Liver (tissue), 8 donors: ENCODE measurements at regions not wholly inside any gene's neighbourhood (a gene's known extent, or its start where the extent isn't known, plus 50 kb on each side); places are given as distances from the start of the nearest gene placed in this dataset.
"Not testable (repeated sequence)": the region's sequence is repeated elsewhere in the genome, so short reads cannot be mapped to it uniquely, and the experiment has no call there.

Experiments
- DNase-seq: peaks from one replicate; pipeline ENCODE4 v3.0.0-alpha.2; 2017; ENCODE audit warnings: low spot score
- H3K27ac ChIP-seq, 2 donors: one replicate each; pipeline ENCODE4 v1.7.0; 2013; ENCODE audit warnings: inconsistent platforms in 2 of 2, low read length in 2 of 2, control low read depth in 1 of 2, low read depth in 1 of 2, mild to moderate bottlenecking in 1 of 2
- H3K27me3 ChIP-seq, 4 donors: one replicate each; pipeline versions ENCODE4 v1.6.1 to v1.7.0; 2013; ENCODE audit warnings: low read length in 3 of 4, inconsistent platforms in 1 of 4, mild to moderate bottlenecking in 1 of 4, moderate library complexity in 1 of 4; ENCODE audit not compliant: control insufficient read depth in 4 of 4, insufficient read depth in 4 of 4
- H3K36me3 ChIP-seq, 4 donors: one replicate each; pipeline versions ENCODE4 v1.6.1 to v1.7.0; 2013; ENCODE audit warnings: low read length in 3 of 4, mild to moderate bottlenecking in 3 of 4, low read depth in 1 of 4, moderate library complexity in 1 of 4; ENCODE audit not compliant: control insufficient read depth in 4 of 4, insufficient read depth in 3 of 4
- H3K4me1 ChIP-seq, 4 donors: one replicate each; pipeline versions ENCODE4 v1.6.1 to v1.7.0; 2013; ENCODE audit warnings: low read length in 3 of 4, mild to moderate bottlenecking in 3 of 4, moderate library complexity in 1 of 4; ENCODE audit not compliant: control insufficient read depth in 4 of 4, insufficient read depth in 4 of 4
- H3K4me3 ChIP-seq, 3 donors: one replicate each; pipeline versions ENCODE4 v1.6.1 to v1.7.0; 2013; ENCODE audit warnings: low read length in 3 of 3, control low read depth in 1 of 3, low read depth in 1 of 3, mild to moderate bottlenecking in 1 of 3
- H3K9ac ChIP-seq, 2 donors: one replicate each; pipeline ENCODE4 v1.7.0; 2013; ENCODE audit warnings: low read length in 2 of 2, mild to moderate bottlenecking in 2 of 2, moderate library complexity in 2 of 2, control low read depth in 1 of 2, low read depth in 1 of 2
- H3K9me3 ChIP-seq, 4 donors: one replicate each; pipeline versions ENCODE4 v1.6.1 to v1.7.0; 2013; ENCODE audit warnings: low read length in 3 of 4; ENCODE audit not compliant: control insufficient read depth in 4 of 4
- ATF3 ChIP-seq: IDR thresholded peaks from 2 replicates; pipeline ENCODE4 v1.6.1; 2016; ENCODE audit warnings: antibody characterized with exemption
- CTCF ChIP-seq: fragments of 150-350 bp; IDR thresholded peaks from 2 replicates; pipeline ENCODE4 v1.5.1; 2017; ENCODE audit warnings: improper control_type of control experiment, low read depth, low read length; ENCODE audit not compliant: missing input control
- EGR1 ChIP-seq, 2 donors: IDR thresholded peaks; 2 replicates each; pipeline ENCODE4 v1.6.1; 2016 to 2018; ENCODE audit warnings: antibody characterized with exemption in 2 of 2, low read depth in 2 of 2
- FOXA2 ChIP-seq: IDR thresholded peaks from 2 replicates; pipeline ENCODE4 v1.6.1; 2016; ENCODE audit warnings: antibody characterized with exemption
- GABPA ChIP-seq, 2 donors: IDR thresholded peaks in 1 of 2; conservative IDR thresholded peaks in 1 of 2; 2 replicates each; pipeline ENCODE4 v1.6.1; 2016; ENCODE audit warnings: antibody characterized with exemption in 2 of 2, mild to moderate bottlenecking in 1 of 2, moderate library complexity in 1 of 2
- HNF4A ChIP-seq, 2 donors: conservative IDR thresholded peaks; 2 replicates each; pipeline ENCODE4 v1.6.1; 2016; ENCODE audit warnings: antibody characterized with exemption in 2 of 2, mild to moderate bottlenecking in 2 of 2
- HNF4G ChIP-seq: IDR thresholded peaks from 2 replicates; pipeline ENCODE4 v1.6.1; 2016; ENCODE audit warnings: antibody characterized with exemption
- JUND ChIP-seq, 2 donors: IDR thresholded peaks; 2 replicates each; pipeline ENCODE4 v1.6.1; 2016; ENCODE audit warnings: antibody characterized with exemption in 2 of 2
- NR2F2 ChIP-seq: IDR thresholded peaks from 2 replicates; pipeline ENCODE4 v1.6.1; 2016; ENCODE audit warnings: antibody characterized with exemption
- REST ChIP-seq: IDR thresholded peaks from 2 replicates; pipeline ENCODE4 v1.6.1; 2016; ENCODE audit warnings: antibody characterized with exemption, mild to moderate bottlenecking
- RXRA ChIP-seq, 2 donors: IDR thresholded peaks; 2 replicates each; pipeline ENCODE4 v1.6.1; 2017 to 2018; ENCODE audit warnings: antibody characterized with exemption in 2 of 2, mild to moderate bottlenecking in 1 of 2
- SP1 ChIP-seq: IDR thresholded peaks from 2 replicates; pipeline ENCODE4 v1.6.1; 2018; ENCODE audit warnings: antibody characterized with exemption, mild to moderate bottlenecking
- TAF1 ChIP-seq: conservative IDR thresholded peaks from 2 replicates; pipeline ENCODE4 v1.6.1; 2016; ENCODE audit warnings: antibody characterized with exemption, mild to moderate bottlenecking
- WGBS: extraction: QIAGEN DNeasy Blood & Tissue Kit; methylation state at CpG from one replicate; pipeline ENCODE4 v1.1.7; 2013; 5-methylcytosine and 5-hydroxymethylcytosine counted together
- donor health status: healthy.
- donor health status: healthy.
- donor health status: healthy.
- donor health status: healthy.
- donor health status: healthy.

GRCh38 chr12:54799966-54800365 is 54.4 kb upstream of the MUCL1 start:
- 89% methylated on average over 3 of the region's 3 CpGs for WGBS
- not testable (repeated sequence) for DNase-seq, H3K9me3 ChIP-seq

GRCh38 chr12:54798651-54799050 is 55.7 kb upstream of the MUCL1 start:
- Histone ChIP-seq H3K9me3 (no peaks in the 10 kb centered on the region), H3K27me3 (peaks cover 0 to 6% (median 2%) of the 10 kb centered on the region in 4 donors), H3K27ac (no peak overlapping the region), H3K4me3 (no peak overlapping the region), H3K9ac (no peak overlapping the region), H3K36me3 (no peaks in the 10 kb centered on the region), H3K4me1 (no peaks in the 10 kb centered on the region)
- no peak for DNase-seq
- TF ChIP-seq SP1 (no peak), HNF4G (no peak), EGR1 (IDR thresholded peaks at IDR 0.05; ENCODE audit: low read depth in 2 of 2) (no peak), CTCF (no peak), HNF4A (conservative IDR thresholded peaks at IDR 0.05) (no peak), GABPA (IDR thresholded peaks at IDR 0.05 in 1 of 2, conservative IDR thresholded peaks at IDR 0.05 in 1 of 2) (no peak), TAF1 (no peak), NR2F2 (no peak)
- WGBS: 83% methylated on average over 1 of the region's 1 CpG

More at GRCh38 chr12:54799966-54800365, 54.4 kb upstream of the MUCL1 start:
- not testable (repeated sequence) for H3K27ac ChIP-seq, H3K27me3 ChIP-seq, H3K9ac ChIP-seq, H3K4me3 ChIP-seq, H3K36me3 ChIP-seq, H3K4me1 ChIP-seq

GRCh38 chr12:54796991-54797390 is 57.3 kb upstream of the MUCL1 start:
- H3K4me3 ChIP-seq: no peak overlapping the region
- H3K36me3 ChIP-seq: no peaks in the 10 kb centered on the region
- no peak for TF ChIP-seq CTCF
- no peak for TF ChIP-seq ATF3
- TF ChIP-seq FOXA2: no peak
- no peak for TF ChIP-seq TAF1
- no peak overlapping the region for H3K27ac ChIP-seq
- DNase-seq: no peak
- no peaks in the 10 kb centered on the region for H3K9me3 ChIP-seq
- peaks cover 0 to 6% (median 2%) of the 10 kb centered on the region in 4 donors for H3K27me3 ChIP-seq
- H3K4me1 ChIP-seq: no peaks in the 10 kb centered on the region
- 81% methylated on average over 2 of the region's 2 CpGs for WGBS
- no peak overlapping the region for H3K9ac ChIP-seq

GRCh38 chr12:54795644-54796043 is 58.7 kb upstream of the MUCL1 start:
- DNase-seq: no peak
- Histone ChIP-seq H3K4me1 (no peaks in the 10 kb centered on the region), H3K27ac (no peak overlapping the region), H3K9ac (no peak overlapping the region), H3K9me3 (no peaks in the 10 kb centered on the region), H3K27me3 (peaks cover 0 to 6% (median 2%) of the 10 kb centered on the region in 4 donors), H3K4me3 (no peak overlapping the region), H3K36me3 (no peaks in the 10 kb centered on the region)
- WGBS: 73% methylated on average over 6 of the region's 6 CpGs
- TF ChIP-seq REST (no peak), CTCF (no peak), RXRA (IDR thresholded peaks at IDR 0.05) (no peak), JUND (IDR thresholded peaks at IDR 0.05) (no peak), ATF3 (no peak), FOXA2 (no peak)
